LNCAP (cell line): ENCODE measurements at regions not wholly inside any gene's neighbourhood (a gene's known extent, or its start where the extent isn't known, plus 50 kb on each side); places are given as distances from the start of the nearest gene placed in this dataset.

Experiments
- CTCF ChIP-seq: fragments of 450-650 bp; IDR thresholded peaks from 2 replicates; pipeline ENCODE4 v1.5.1; 2017; ENCODE audit warnings: mild to moderate bottlenecking

GRCh38 chr14:97642631-97643030 is 845.4 kb downstream of the VRK1 start:
- no peak for TF ChIP-seq CTCF

GRCh38 chr14:97644365-97644764 is 847.2 kb downstream of the VRK1 start:
- TF ChIP-seq CTCF: no peak

GRCh38 chr14:97649752-97650151 is 852.6 kb downstream of the VRK1 start:
- no peak for TF ChIP-seq CTCF

- TF ChIP-seq CTCF: no peak
Measured at GRCh38 chr14:97655169-97655948, 858.2 kb downstream of the VRK1 start.

- TF ChIP-seq CTCF: no peak
Measured at GRCh38 chr14:97657609-97658008, 860.4 kb downstream of the VRK1 start.

GRCh38 chr14:97687944-97688630 is 890.9 kb downstream of the VRK1 start:
- no peak for TF ChIP-seq CTCF

- TF ChIP-seq CTCF: no peak
Measured at GRCh38 chr14:97688631-97689336, 891.6 kb downstream of the VRK1 start.
